ENCODE measurements at regions not wholly inside any gene's neighbourhood (a gene's known extent, or its start where the extent isn't known, plus 50 kb on each side); places are given as distances from the start of the nearest gene placed in this dataset.
"Not testable (repeated sequence)": the region's sequence is repeated elsewhere in the genome, so short reads cannot be mapped to it uniquely, and the experiment has no call there.

- H3K36me3 ChIP-seq, result no peaks in the 10 kb centered on the region
- TF ChIP-seq, protein P1, sequence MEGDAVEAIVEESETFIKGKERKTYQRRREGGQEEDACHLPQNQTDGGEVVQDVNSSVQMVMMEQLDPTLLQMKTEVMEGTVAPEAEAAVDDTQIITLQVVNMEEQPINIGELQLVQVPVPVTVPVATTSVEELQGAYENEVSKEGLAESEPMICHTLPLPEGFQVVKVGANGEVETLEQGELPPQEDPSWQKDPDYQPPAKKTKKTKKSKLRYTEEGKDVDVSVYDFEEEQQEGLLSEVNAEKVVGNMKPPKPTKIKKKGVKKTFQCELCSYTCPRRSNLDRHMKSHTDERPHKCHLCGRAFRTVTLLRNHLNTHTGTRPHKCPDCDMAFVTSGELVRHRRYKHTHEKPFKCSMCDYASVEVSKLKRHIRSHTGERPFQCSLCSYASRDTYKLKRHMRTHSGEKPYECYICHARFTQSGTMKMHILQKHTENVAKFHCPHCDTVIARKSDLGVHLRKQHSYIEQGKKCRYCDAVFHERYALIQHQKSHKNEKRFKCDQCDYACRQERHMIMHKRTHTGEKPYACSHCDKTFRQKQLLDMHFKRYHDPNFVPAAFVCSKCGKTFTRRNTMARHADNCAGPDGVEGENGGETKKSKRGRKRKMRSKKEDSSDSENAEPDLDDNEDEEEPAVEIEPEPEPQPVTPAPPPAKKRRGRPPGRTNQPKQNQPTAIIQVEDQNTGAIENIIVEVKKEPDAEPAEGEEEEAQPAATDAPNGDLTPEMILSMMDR (IDR thresholded peaks at IDR 0.05), result no peak
- no peak for TF ChIP-seq POLR2A (IDR thresholded peaks at IDR 0.05)
- 30% methylated on average over 2 of the region's 2 CpGs for WGBS (ENCODE audit: insufficient coverage, low coverage, low lambda C conversion rate, missing lambda C conversion rate)
- intact Hi-C loops (cut with DNase I), result no loop called here
- no peak overlapping the region for H3K27ac ChIP-seq
- H3K27me3 ChIP-seq, result no peaks in the 10 kb centered on the region
- H3K4me1 ChIP-seq, result no peaks in the 10 kb centered on the region
- no peaks in the 10 kb centered on the region for H3K9me3 ChIP-seq
- peak; percentile 65 to 81 (median 74) for ATAC-seq
- H3K4me3 ChIP-seq, result no peak overlapping the region
- peak in 1 of 3 donors; percentile 46 for DNase-seq
Observed at GRCh38 chrX:148080593-148080992, 99.5 kb downstream of the FMR1NB start.

DNA sequence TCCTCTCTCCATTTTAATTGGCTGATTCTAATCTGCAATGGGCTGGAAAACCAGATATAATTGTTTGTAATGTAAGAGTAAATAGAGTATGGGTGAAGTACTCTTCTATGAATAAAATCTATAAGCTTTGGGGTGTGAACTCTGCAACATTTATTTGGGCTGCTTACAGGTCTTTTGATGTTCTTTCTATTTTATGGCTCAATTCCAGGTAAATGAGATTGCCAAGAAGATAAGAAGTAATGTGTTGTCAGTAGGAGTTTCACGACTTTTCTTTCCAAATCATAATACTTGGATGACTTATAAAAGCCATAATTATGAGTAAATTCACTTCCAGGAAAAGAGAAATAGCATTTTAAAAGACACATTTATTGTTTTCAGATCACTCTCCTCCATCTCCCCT, 103.5 kb downstream of the FMR1NB start:
- no peak overlapping the region for H3K4me3 ChIP-seq
- intact Hi-C loops (cut with DNase I), result no loop called here
- no peak overlapping the region for H3K27ac ChIP-seq
- H3K9me3 ChIP-seq, result no peaks in the 10 kb centered on the region
- H3K36me3 ChIP-seq, result no peaks in the 10 kb centered on the region
- no peak for DNase-seq
- WGBS (ENCODE audit: insufficient coverage, low coverage, low lambda C conversion rate, missing lambda C conversion rate), result 11% methylated on average over 1 of the region's 1 CpG
- no peak for TF ChIP-seq POLR2A (IDR thresholded peaks at IDR 0.05)
- TF ChIP-seq, protein P1 (IDR thresholded peaks at IDR 0.05), result no peak
- ATAC-seq, result no peak
- no peaks in the 10 kb centered on the region for H3K4me1 ChIP-seq
- H3K27me3 ChIP-seq, result no peaks in the 10 kb centered on the region

- Histone ChIP-seq H3K36me3 (no peaks in the 10 kb centered on the region), H3K27ac (no peak overlapping the region), H3K9me3 (no peaks in the 10 kb centered on the region), H3K4me3 (no peak overlapping the region), H3K27me3 (no peaks in the 10 kb centered on the region), H3K4me1 (no peaks in the 10 kb centered on the region)
- ATAC-seq (peak in 2 of 4 donors; percentile 34 to 65), DNase-seq (no peak)
- no peak for TF ChIP-seq POLR2A (IDR thresholded peaks at IDR 0.05)
- TF ChIP-seq, protein P1 (IDR thresholded peaks at IDR 0.05), result no peak
- intact Hi-C loops (cut with DNase I), result no loop called here
- 29% methylated on average over 3 of the region's 3 CpGs for WGBS (ENCODE audit: insufficient coverage, low coverage, low lambda C conversion rate, missing lambda C conversion rate)
Observed at GRCh38 chrX:148120151-148120550, 139.0 kb downstream of the FMR1NB start.

GRCh38 chrX:148120999-148121623, 140.0 kb downstream of the FMR1NB start:
- Histone ChIP-seq H3K36me3 (no peaks in the 10 kb centered on the region), H3K27ac (no peak overlapping the region), H3K27me3 (no peaks in the 10 kb centered on the region), H3K4me3 (no peak overlapping the region), H3K4me1 (no peaks in the 10 kb centered on the region), H3K9me3 (no peaks in the 10 kb centered on the region)
- ATAC-seq (no peak), DNase-seq (no peak)
- TF ChIP-seq POLR2A (IDR thresholded peaks at IDR 0.05), result no peak
- TF ChIP-seq, protein P1 (IDR thresholded peaks at IDR 0.05), result no peak
- intact Hi-C loops (cut with DNase I), result no loop called here
- WGBS (ENCODE audit: insufficient coverage, low coverage, low lambda C conversion rate, missing lambda C conversion rate), result 37% methylated on average over 3 of the region's 3 CpGs

GRCh38 chrX:148128872-148129505, 147.9 kb downstream of the FMR1NB start:
- H3K27me3 ChIP-seq; DNase-seq; H3K9me3 ChIP-seq; H3K27ac ChIP-seq; ATAC-seq; H3K4me1 ChIP-seq; intact Hi-C loops (cut with DNase I); H3K36me3 ChIP-seq; H3K4me3 ChIP-seq: not testable (repeated sequence)
- WGBS (ENCODE audit: insufficient coverage, low coverage, low lambda C conversion rate, missing lambda C conversion rate), result 68% methylated on average over 16 of the region's 35 CpGs
